NT2/D1 (cell line): ENCODE measurements at regions not wholly inside any gene's neighbourhood (a gene's known extent, or its start where the extent isn't known, plus 50 kb on each side); places are given as distances from the start of the nearest gene placed in this dataset.
"Not testable (repeated sequence)": the region's sequence is repeated elsewhere in the genome, so short reads cannot be mapped to it uniquely, and the experiment has no call there.

Experiments used
- DNase-seq: peaks from one replicate; pipeline ENCODE4 v3.0.0-alpha.2; 2011; ENCODE audit warnings: low read depth, low spot score
- H3K27me3 ChIP-seq: 2 replicates; pipeline ENCODE4 v1.6.0; 2011; ENCODE audit warnings: mild to moderate bottlenecking; ENCODE audit not compliant: insufficient read length, insufficient read depth
- H3K36me3 ChIP-seq: 2 replicates; pipeline ENCODE4 v1.6.1; 2011; ENCODE audit warnings: mild to moderate bottlenecking, low read length, mixed read lengths; ENCODE audit not compliant: insufficient read depth, insufficient read length
- H3K4me1 ChIP-seq: 2 replicates; pipeline ENCODE4 v1.5.1; 2011; ENCODE audit not compliant: insufficient read depth, insufficient read length
- H3K4me3 ChIP-seq: 2 replicates; pipeline ENCODE4 v1.5.1; 2011; ENCODE audit warnings: low read depth; ENCODE audit not compliant: insufficient read length
- H3K9ac ChIP-seq: 2 replicates; pipeline ENCODE4 v1.6.0; 2011; ENCODE audit warnings: low read depth; ENCODE audit not compliant: insufficient read length
- H3K9me3 ChIP-seq: 2 replicates; pipeline ENCODE4 v1.5.1; 2011; ENCODE audit warnings: mild to moderate bottlenecking, low read length; ENCODE audit not compliant: insufficient read depth
- SUZ12 ChIP-seq: IDR thresholded peaks from 2 replicates; pipeline ENCODE4 v1.6.1; 2011; ENCODE audit not compliant: insufficient read length, insufficient read depth; ENCODE audit errors: extremely low read depth
- YY1 ChIP-seq: IDR thresholded peaks from 2 replicates; pipeline ENCODE4 v1.6.1; 2011; ENCODE audit not compliant: insufficient read length, insufficient read depth
- ZNF274 ChIP-seq: IDR thresholded peaks from 2 replicates; pipeline ENCODE4 v1.6.1; 2011; ENCODE audit warnings: mild to moderate bottlenecking, low read depth, low read length

GRCh38 chr7:67346876-67347275 is 350.2 kb downstream of the TYW1 start:
- H3K4me1 ChIP-seq = peaks cover 7% of the 10 kb centered on the region
- H3K4me3 ChIP-seq = no peak overlapping the region
- DNase-seq = no peak
- peaks cover 15% of the 10 kb centered on the region for H3K9me3 ChIP-seq
- H3K36me3 ChIP-seq = no peaks in the 10 kb centered on the region
- TF ChIP-seq YY1 (no peak), ZNF274 (no peak), SUZ12 (no peak)
- H3K27me3 ChIP-seq = no peaks in the 10 kb centered on the region
- no peak overlapping the region for H3K9ac ChIP-seq

- Histone ChIP-seq H3K36me3 (no peaks in the 10 kb centered on the region), H3K9ac (no peak overlapping the region), H3K9me3 (peaks cover 15% of the 10 kb centered on the region), H3K4me3 (no peak overlapping the region), H3K4me1 (peaks cover 7% of the 10 kb centered on the region), H3K27me3 (no peaks in the 10 kb centered on the region)
- no peak for DNase-seq
- TF ChIP-seq SUZ12 (no peak), ZNF274 (no peak), YY1 (no peak)
Measured at GRCh38 chr7:67348171-67348570, 351.5 kb downstream of the TYW1 start.

GRCh38 chr7:67357653-67358052 is 361.0 kb downstream of the TYW1 start:
- peaks cover 22% of the 10 kb centered on the region; the same call in 1 of the 2 replicates for H3K9me3 ChIP-seq
- not testable (repeated sequence) for H3K36me3 ChIP-seq

GRCh38 chr7:67358316-67358715 is 361.7 kb downstream of the TYW1 start:
- H3K9ac ChIP-seq, H3K4me3 ChIP-seq, H3K27me3 ChIP-seq, H3K4me1 ChIP-seq, H3K36me3 ChIP-seq, DNase-seq: not testable (repeated sequence)
- H3K9me3 ChIP-seq = peaks cover 22% of the 10 kb centered on the region; the same call in 1 of the 2 replicates

More at GRCh38 chr7:67357653-67358052, 361.0 kb downstream of the TYW1 start:
- H3K27me3 ChIP-seq, H3K9ac ChIP-seq, DNase-seq, H3K4me1 ChIP-seq, H3K4me3 ChIP-seq: not testable (repeated sequence)

GRCh38 chr7:67358738-67359137 is 362.1 kb downstream of the TYW1 start:
- H3K4me3 ChIP-seq, H3K9ac ChIP-seq, H3K4me1 ChIP-seq, DNase-seq, H3K36me3 ChIP-seq, H3K27me3 ChIP-seq: not testable (repeated sequence)
- H3K9me3 ChIP-seq = peaks cover 22% of the 10 kb centered on the region; the same call in 1 of the 2 replicates

GRCh38 chr7:67359900-67360299 is 363.3 kb downstream of the TYW1 start:
- no peaks in the 10 kb centered on the region for H3K27me3 ChIP-seq
- H3K9ac ChIP-seq = no peak overlapping the region
- H3K9me3 ChIP-seq = peaks cover 22% of the 10 kb centered on the region; the same call in 1 of the 2 replicates
- H3K36me3 ChIP-seq = no peaks in the 10 kb centered on the region
- DNase-seq = no peak
- no peaks in the 10 kb centered on the region for H3K4me1 ChIP-seq
- no peak overlapping the region for H3K4me3 ChIP-seq
- no peak for TF ChIP-seq SUZ12
- no peak for TF ChIP-seq YY1
- TF ChIP-seq ZNF274 = no peak

GRCh38 chr7:67361150-67361549 is 364.5 kb downstream of the TYW1 start:
- Histone ChIP-seq H3K9ac (no peak overlapping the region), H3K9me3 (peaks cover 22% of the 10 kb centered on the region; the same call in 1 of the 2 replicates), H3K36me3 (no peaks in the 10 kb centered on the region), H3K4me3 (no peak overlapping the region), H3K4me1 (no peaks in the 10 kb centered on the region), H3K27me3 (no peaks in the 10 kb centered on the region)
- TF ChIP-seq ZNF274 (no peak), SUZ12 (no peak), YY1 (no peak)
- no peak for DNase-seq

GRCh38 chr7:67364441-67365017 is 367.9 kb downstream of the TYW1 start:
- H3K4me3 ChIP-seq = no peak overlapping the region
- no peak for DNase-seq

More at GRCh38 chr7:67364441-67365017, 367.9 kb downstream of the TYW1 start:
- Histone ChIP-seq H3K36me3 (no peaks in the 10 kb centered on the region), H3K4me1 (no peaks in the 10 kb centered on the region), H3K9me3 (peaks cover 7% of the 10 kb centered on the region; the same call in 1 of the 2 replicates), H3K9ac (no peak overlapping the region), H3K27me3 (peaks cover 5% of the 10 kb centered on the region)
- TF ChIP-seq SUZ12 (no peak), ZNF274 (no peak), YY1 (no peak)
